Motor neuron (in vitro differentiated cells): ENCODE measurements at regions not wholly inside any gene's neighbourhood (a gene's known extent, or its start where the extent isn't known, plus 50 kb on each side); places are given as distances from the start of the nearest gene placed in this dataset.

Source experiments
- ATAC-seq, 8 experiments: fragments of 200-7000 bp; cut with Tn5 transposase; replicated peaks in 6 of 8; 2 replicates each; pipeline ENCODE4 v1.8.0; 2021; ENCODE audit warnings: mild to moderate bottlenecking in 8 of 8, moderate library complexity in 8 of 8
- H3K27ac ChIP-seq, 2 donors: fragments of 250-450 bp; sonication (Bioruptor Pico); 2 replicates each; pipeline ENCODE4 v1.9.0; 2021; ENCODE audit warnings: antibody characterized with exemption in 2 of 2, mild to moderate bottlenecking in 2 of 2, moderate library complexity in 1 of 2
- H3K4me1 ChIP-seq, 2 donors: fragments of 250-450 bp; sonication (Bioruptor Pico); replicated peaks in 1 of 2; 2 replicates each; pipeline ENCODE4 v1.6.1; 2021; ENCODE audit warnings: antibody characterized with exemption in 2 of 2, mild to moderate bottlenecking in 2 of 2, moderate library complexity in 1 of 2
- H3K4me3 ChIP-seq, 5 donors: fragments of 250-450 bp; sonication (Bioruptor Pico); 2 replicates each; pipeline ENCODE4 v1.9.0; 2021; ENCODE audit warnings: antibody characterized with exemption in 5 of 5, mild to moderate bottlenecking in 5 of 5, moderate library complexity in 4 of 5
- WGBS, 10 experiments: fragments of 450-650 bp; shearing (Covaris generic); methylation state at CpG; one replicate each; pipeline ENCODE4 v1.0.0; 2022; 5-methylcytosine and 5-hydroxymethylcytosine counted together
- in situ Hi-C, 9 experiments: fragments of 400-800 bp; cut with MboI; loops; one replicate each; pipeline ENCODE4 v1.15.0; 2021; ENCODE audit warnings: low sequenced_read_pairs in 9 of 9, low pct_unique_long_range_greater_than_20kb in 2 of 9; ENCODE audit not compliant: unreplicated experiment in 9 of 9

- WGBS, 10 experiments, result 0 to 90% (median 61%) methylated on average over 1 to 3 of the region's 3 CpGs
- in situ Hi-C loops, result no loop called here
- no peak overlapping the region for H3K4me3 ChIP-seq
- no peak for ATAC-seq
- H3K27ac ChIP-seq, result no peak overlapping the region
- no peaks in the 10 kb centered on the region for H3K4me1 ChIP-seq
Measured at GRCh38 chr16:9280069-9280466, 188.6 kb downstream of the HAPSTR1 start.

GRCh38 chr16:9286930-9287329 lies 195.5 kb downstream of the HAPSTR1 start:
- Histone ChIP-seq H3K4me3 (no peak overlapping the region), H3K27ac (no peak overlapping the region), H3K4me1 (no peaks in the 10 kb centered on the region)
- no peak for ATAC-seq
- in situ Hi-C loops, result no loop called here
- 0 to 86% (median 64%) methylated on average over 1 to 2 of the region's 3 CpGs; no CpG with 5 or more reads in 7 of the 10 experiments for WGBS, 10 experiments

GRCh38 chr16:9296271-9296590 lies 204.8 kb downstream of the HAPSTR1 start:
- in situ Hi-C loops, result no loop called here
- H3K4me1 ChIP-seq, result peaks cover 4% of the 10 kb centered on the region in 2 donors
- peak in 1 of 8 experiments; percentile 53 for ATAC-seq
- no peak overlapping the region for H3K4me3 ChIP-seq
- H3K27ac ChIP-seq, result no peak overlapping the region
- 0 to 40% (median 7%) methylated on average over 1 to 2 of the region's 2 CpGs; no CpG with 5 or more reads in 1 of the 10 experiments for WGBS, 10 experiments

GRCh38 chr16:9297437-9298113 lies 206.1 kb downstream of the HAPSTR1 start:
- no peak overlapping the region for H3K27ac ChIP-seq
- no peak overlapping the region for H3K4me3 ChIP-seq
- 0 to 90% (median 76%) methylated on average over 2 to 9 of the region's 12 CpGs; no CpG with 5 or more reads in 2 of the 10 experiments for WGBS, 10 experiments
- no peak for ATAC-seq
- in situ Hi-C loops, result no loop called here
- H3K4me1 ChIP-seq, result peaks cover 4% of the 10 kb centered on the region in 2 donors

GRCh38 chr16:9300252-9300651 lies 208.8 kb downstream of the HAPSTR1 start:
- H3K4me3 ChIP-seq, result no peak overlapping the region
- peaks cover 4 to 8% of the 10 kb centered on the region in 2 donors for H3K4me1 ChIP-seq
- no peak for ATAC-seq
- WGBS, 10 experiments, result 13 to 100% (median 77%) methylated on average over 1 to 4 of the region's 4 CpGs
- in situ Hi-C loops, result no loop called here
- H3K27ac ChIP-seq, result no peak overlapping the region

- in situ Hi-C loops, result no loop called here
- Histone ChIP-seq H3K4me1 (peaks cover 0 to 3% of the 10 kb centered on the region in 2 donors), H3K27ac (no peak overlapping the region), H3K4me3 (no peak overlapping the region)
- no peak for ATAC-seq
- 0 to 100% (median 91%) methylated on average over 1 to 6 of the region's 6 CpGs; no CpG with 5 or more reads in 2 of the 10 experiments for WGBS, 10 experiments
Measured at GRCh38 chr16:9302072-9302471, 210.6 kb downstream of the HAPSTR1 start.

- ATAC-seq, result no peak
- no peak overlapping the region for H3K4me3 ChIP-seq
- peaks cover 12 to 19% of the 10 kb centered on the region in 2 donors for H3K4me1 ChIP-seq
- H3K27ac ChIP-seq, result no peak overlapping the region
- in situ Hi-C loops, result no loop called here
- WGBS, 10 experiments, result 0 to 82% (median 48%) methylated on average over 2 to 3 of the region's 3 CpGs; no CpG with 5 or more reads in 3 of the 10 experiments
Measured at GRCh38 chr16:9306753-9307152, 215.3 kb downstream of the HAPSTR1 start.

- in situ Hi-C loops, result no loop called here
- WGBS, 10 experiments, result 5 to 86% (median 80%) methylated on average over 1 to 4 of the region's 4 CpGs; no CpG with 5 or more reads in 3 of the 10 experiments
- no peak for ATAC-seq
- H3K27ac ChIP-seq, result no peak overlapping the region
- peaks cover 12 to 19% of the 10 kb centered on the region in 2 donors for H3K4me1 ChIP-seq
- H3K4me3 ChIP-seq, result no peak overlapping the region
Measured at GRCh38 chr16:9307446-9307845, 216.0 kb downstream of the HAPSTR1 start.

- 0 to 100% (median 66%) methylated on average over 2 to 8 of the region's 8 CpGs for WGBS, 10 experiments
- no peak overlapping the region for H3K4me3 ChIP-seq
- ATAC-seq, result no peak
- no peak overlapping the region for H3K27ac ChIP-seq
- H3K4me1 ChIP-seq, result peaks cover 12 to 19% of the 10 kb centered on the region in 2 donors
- in situ Hi-C loops, result no loop called here
Measured at GRCh38 chr16:9308356-9308801, 216.9 kb downstream of the HAPSTR1 start.

GRCh38 chr16:9308850-9309249 lies 217.4 kb downstream of the HAPSTR1 start:
- in situ Hi-C loops, result no loop called here
- ATAC-seq, result peak in 3 of 8 experiments; percentile 20 to 42 (median 40)
- no peak overlapping the region for H3K4me3 ChIP-seq
- 0 to 82% (median 23%) methylated on average over 1 to 6 of the region's 6 CpGs; no CpG with 5 or more reads in 1 of the 10 experiments for WGBS, 10 experiments
- H3K4me1 ChIP-seq, result peaks cover 12 to 19% of the 10 kb centered on the region in 2 donors
- no peak overlapping the region for H3K27ac ChIP-seq

GRCh38 chr16:9309844-9310243 lies 218.4 kb downstream of the HAPSTR1 start:
- 20 to 83% (median 20%) methylated on average over 1 of the region's 2 CpGs; no CpG with 5 or more reads in 5 of the 10 experiments for WGBS, 10 experiments
- Histone ChIP-seq H3K27ac (no peak overlapping the region), H3K4me1 (peaks cover 9 to 19% of the 10 kb centered on the region in 2 donors), H3K4me3 (no peak overlapping the region)
- in situ Hi-C loops, result no loop called here
- no peak for ATAC-seq

GRCh38 chr16:9311303-9311954 lies 220.0 kb downstream of the HAPSTR1 start:
- WGBS, 10 experiments, result 0 to 88% (median 24%) methylated on average over 1 to 4 of the region's 5 CpGs; no CpG with 5 or more reads in 2 of the 10 experiments
- Histone ChIP-seq H3K27ac (no peak overlapping the region), H3K4me1 (peaks cover 18 to 19% of the 10 kb centered on the region in 2 donors), H3K4me3 (no peak overlapping the region)
- in situ Hi-C loops, result no loop called here
- peak; percentile 26 to 91 (median 84) for ATAC-seq

GRCh38 chr16:9316008-9316407 lies 224.6 kb downstream of the HAPSTR1 start:
- ATAC-seq, result no peak
- in situ Hi-C loops, result no loop called here
- peaks cover 5 to 12% of the 10 kb centered on the region in 2 donors for H3K4me1 ChIP-seq
- H3K4me3 ChIP-seq, result no peak overlapping the region
- no peak overlapping the region for H3K27ac ChIP-seq
